NCI-H2029 treated with DMSO at 0.1 percent for 48 hours (cell line): ENCODE measurements at regions not wholly inside any gene's neighbourhood (a gene's known extent, or its start where the extent isn't known, plus 50 kb on each side); places are given as distances from the start of the nearest gene placed in this dataset.

ENCODE experiments used
- DNase-seq: peaks from one replicate; lab custom pipeline; 2025; lab: John Stamatoyannopoulos, UW

DNA sequence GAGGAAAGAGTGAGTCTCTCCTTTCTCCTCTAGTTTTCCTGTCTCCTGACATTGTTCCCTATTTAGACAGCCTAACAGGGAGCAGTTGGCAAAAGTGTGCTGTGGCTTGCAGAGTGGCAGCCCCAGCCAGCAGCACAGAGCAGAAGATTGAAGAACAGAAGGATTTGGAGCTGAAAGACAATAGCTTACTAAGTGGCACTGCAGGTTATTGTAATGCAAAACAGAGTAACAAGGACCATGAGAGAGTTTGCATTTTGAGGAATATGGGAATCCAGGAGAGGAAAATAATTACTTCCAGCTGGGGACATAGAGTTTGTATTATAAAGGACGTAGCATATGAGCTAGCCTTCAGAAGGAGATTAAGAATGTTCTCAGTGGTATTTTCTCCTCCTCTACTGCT lies 342.4 kb downstream of the AKAIN1 start:
- no peak for DNase-seq

- no peak for DNase-seq
Observed at GRCh38 chr18:4851301-4851976, 345.6 kb downstream of the AKAIN1 start.

GRCh38 chr18:4847056-4847455 lies 350.0 kb downstream of the AKAIN1 start:
- no peak for DNase-seq

GRCh38 chr18:4844320-4844719 lies 352.7 kb downstream of the AKAIN1 start:
- no peak for DNase-seq

DNA sequence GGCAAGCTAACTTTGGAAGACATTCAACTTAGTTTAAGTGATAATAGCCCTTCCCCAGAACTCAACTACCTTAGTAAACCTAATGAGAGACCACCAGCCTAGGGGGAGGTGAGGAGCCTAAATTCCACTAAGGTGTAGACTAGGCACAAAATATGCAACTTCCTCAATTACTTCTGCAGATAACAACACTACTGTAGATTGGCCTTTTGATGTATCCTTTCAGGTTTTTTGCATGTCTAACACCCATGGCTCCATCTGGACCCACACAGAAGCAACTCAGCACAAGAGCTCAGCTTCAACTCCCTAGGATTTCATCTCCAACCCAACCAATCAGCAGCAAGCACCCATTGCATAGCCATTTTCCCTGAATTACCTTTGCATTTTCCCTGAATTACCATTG lies 353.3 kb downstream of the AKAIN1 start:
- DNase-seq, result no peak

DNA sequence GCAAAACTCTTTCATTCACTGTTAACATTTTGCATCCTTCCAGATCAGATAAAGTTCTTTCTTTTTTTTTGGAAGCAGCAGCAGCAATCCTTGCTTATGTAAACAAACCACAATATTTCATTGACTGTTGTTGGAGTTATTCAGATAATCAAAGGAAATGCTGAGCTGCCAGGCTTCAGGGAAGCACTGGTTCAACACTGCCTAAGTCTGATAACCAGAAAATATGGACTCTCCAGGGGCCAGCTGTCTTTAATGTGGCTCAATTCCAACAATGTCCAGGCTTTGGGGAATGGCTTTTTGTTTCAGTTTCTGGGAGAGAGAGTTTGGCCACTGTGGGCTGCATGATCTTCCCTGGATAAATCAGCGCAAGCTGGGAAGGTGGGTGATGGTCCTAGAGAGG lies 354.3 kb downstream of the AKAIN1 start:
- no peak for DNase-seq

GRCh38 chr18:4842287-4842686 lies 354.8 kb downstream of the AKAIN1 start:
- no peak for DNase-seq

- DNase-seq, result no peak
Observed at GRCh38 chr18:4839639-4840038, 357.4 kb downstream of the AKAIN1 start.

- DNase-seq, result no peak
Observed at GRCh38 chr18:4836141-4836540, 360.9 kb downstream of the AKAIN1 start.

GRCh38 chr18:4831791-4832375 lies 365.2 kb downstream of the AKAIN1 start:
- DNase-seq, result no peak

- no peak for DNase-seq
Observed at GRCh38 chr18:4831127-4831526, 365.9 kb downstream of the AKAIN1 start.

DNA sequence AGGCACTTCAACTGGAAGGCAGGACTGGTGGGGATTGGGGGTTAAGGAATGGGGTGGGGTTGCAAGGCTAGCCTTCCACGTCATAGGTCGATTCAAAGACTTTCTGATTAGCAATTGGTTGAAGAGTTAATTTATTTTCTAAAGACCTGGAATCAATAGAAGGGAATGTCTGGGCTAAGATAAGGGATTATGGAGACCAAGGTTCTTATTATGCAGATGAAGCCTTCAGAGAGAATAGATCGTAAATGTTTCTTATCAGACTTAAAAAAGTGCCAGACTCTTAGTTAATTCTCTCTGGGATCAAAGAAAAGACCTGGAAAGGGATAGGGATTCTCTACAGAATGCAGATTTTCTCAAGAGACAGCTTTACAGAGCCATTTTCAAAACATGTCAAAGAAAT lies 368.0 kb upstream of the DLGAP1 start:
- no peak for DNase-seq

DNA sequence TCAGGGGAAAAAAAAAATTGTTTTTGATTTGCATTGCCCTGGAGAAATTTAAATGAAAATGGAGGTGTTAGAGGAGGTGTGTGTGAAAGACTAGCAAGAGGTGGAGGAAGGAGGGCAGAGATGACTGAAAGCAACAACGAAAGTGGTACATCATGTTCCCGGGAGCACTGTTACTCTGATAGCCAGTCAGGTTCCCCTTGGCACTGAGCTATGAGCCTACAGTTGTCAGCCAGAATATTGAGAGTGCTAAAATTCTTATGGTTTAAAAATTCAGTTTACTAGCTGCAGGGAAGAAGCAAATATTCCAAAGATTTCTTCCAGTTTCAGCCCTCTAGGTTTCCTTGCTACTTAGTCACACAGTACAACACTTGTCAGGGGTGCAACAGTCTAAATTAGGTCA lies 366.7 kb upstream of the DLGAP1 start:
- DNase-seq, result no peak

GRCh38 chr18:4817665-4818064 lies 362.6 kb upstream of the DLGAP1 start:
- DNase-seq, result no peak

DNA sequence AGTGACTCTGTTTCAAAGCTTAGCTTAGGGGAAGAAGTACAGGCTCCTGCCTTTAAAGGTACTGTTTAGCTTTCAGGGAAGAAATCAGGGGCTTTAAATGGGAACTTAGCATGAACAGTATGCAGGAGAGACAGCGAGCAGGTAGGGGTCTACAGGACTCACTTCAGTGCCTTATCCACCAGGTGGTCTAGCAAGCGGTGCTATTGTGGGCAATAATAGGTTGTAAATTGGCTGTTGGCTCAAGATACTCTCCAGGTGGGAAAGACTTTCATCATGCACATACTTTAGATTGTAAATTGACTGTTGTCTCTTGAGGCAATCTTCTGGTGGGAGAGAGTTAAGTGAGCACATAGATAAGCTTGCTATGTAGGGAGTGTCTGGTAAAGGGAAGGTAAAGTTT lies 358.6 kb upstream of the DLGAP1 start:
- no peak for DNase-seq

DNA sequence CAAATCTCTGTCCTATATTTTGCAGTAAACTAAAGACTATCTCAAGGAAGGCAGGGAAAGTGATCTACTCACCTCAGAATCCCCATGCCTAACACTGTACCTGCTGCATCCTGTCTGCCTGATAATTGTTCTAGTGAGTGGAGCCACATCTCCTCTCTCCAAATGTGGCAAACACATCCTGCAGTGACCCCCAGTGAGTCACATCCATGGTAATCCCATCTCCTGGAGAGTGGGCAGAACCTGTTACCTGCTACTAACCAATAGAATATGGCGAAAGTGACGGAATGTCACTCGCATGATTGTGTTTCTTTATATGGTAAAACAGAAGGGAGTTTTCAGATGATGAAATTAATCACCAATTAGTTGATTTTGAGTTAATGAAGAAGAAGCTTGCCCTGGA lies 353.8 kb upstream of the DLGAP1 start:
- DNase-seq, result no peak

GRCh38 chr18:4807604-4808293 lies 352.6 kb upstream of the DLGAP1 start:
- no peak for DNase-seq

- DNase-seq, result no peak
Observed at GRCh38 chr18:4806331-4806730, 351.2 kb upstream of the DLGAP1 start.

GRCh38 chr18:4802296-4802695 lies 347.2 kb upstream of the DLGAP1 start:
- no peak for DNase-seq

DNA sequence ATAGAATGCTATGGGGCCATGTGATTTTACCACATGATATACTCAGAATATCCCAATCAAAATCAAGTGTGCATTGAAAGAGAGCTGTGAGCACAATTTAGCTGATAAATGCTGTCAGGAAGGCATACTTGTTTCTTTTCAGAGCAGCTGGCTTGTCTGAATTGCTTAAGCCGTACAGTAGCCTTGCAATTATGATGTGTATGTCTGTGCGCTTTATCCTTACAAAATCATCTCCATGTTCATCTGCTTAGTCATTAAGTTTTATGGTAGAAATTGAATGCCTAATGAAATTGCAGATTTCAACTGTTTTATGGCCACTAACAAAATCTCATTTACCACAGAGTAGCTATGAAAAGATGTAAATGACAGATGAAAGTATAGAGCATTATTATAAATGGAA lies 346.0 kb upstream of the DLGAP1 start:
- no peak for DNase-seq

DNA sequence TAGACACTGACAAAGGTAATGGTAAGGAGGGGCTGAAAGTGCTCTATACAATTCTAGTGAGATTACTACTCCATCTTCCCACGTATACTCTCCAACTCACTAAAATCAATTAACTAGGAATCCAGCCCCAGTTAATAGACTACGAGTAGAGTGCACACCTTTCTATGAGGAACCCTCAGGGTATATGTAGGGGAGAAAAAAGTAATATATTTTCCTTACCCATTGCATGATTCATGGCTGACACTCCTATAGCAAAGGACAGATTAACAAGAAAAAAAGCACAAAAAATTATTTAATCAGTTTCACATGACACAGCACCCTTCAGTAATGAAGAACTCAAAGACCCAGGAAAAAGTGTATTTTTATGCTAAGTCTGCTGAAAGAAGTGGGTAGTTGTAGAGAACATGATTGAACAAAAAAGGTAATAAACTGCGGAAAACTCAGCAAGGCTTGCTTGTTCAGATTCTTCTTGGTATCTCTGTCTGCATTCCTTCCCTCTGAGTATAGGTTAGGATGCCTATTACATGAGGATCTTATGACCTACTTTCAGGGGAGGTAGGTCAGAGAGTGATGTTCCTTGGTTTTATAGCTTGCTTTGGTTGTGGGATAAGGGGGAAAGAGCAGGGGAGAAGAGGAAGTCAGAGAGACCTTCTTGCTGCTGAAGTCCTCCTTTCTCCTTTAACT lies 342.0 kb upstream of the DLGAP1 start:
- no peak for DNase-seq

DNA sequence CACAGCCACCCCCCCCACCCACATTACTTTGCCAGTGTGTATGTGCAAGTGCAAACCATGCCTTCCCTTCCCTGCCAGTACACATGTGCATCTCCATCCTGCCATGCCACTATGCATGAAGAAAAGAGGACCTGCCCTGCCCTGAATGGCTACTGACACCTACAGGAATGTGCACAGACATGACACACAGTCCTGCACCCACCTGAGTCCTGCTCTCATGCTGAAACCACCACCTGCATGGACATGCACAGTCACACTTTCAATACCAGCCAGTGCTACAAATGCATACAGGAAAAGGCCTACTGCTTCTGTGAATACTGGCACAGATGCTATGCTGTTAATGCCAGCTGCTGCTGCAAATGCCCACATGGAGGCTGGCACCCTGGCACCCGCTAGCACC lies 334.4 kb upstream of the DLGAP1 start:
- DNase-seq, result no peak

DNA sequence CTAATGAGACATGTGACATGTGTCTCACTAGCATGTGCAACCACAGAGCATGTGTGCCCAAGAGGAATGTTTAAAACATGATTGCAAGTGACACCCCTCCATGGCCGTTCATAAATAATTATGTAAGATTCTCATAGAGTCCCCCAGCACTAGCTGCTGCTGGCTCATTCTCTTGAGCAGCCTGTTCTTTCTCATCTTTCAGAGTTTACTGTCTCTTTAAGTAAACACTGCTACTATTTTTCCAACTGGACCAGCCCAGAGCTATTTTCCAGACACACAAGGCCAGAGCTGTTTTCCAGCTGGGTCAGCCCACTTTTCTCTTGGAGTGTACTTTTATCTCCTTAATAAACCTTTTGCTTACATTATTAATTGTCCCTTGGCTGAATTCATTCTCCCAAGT lies 326.8 kb upstream of the DLGAP1 start:
- no peak for DNase-seq
